OCI-LY1 (cell line): ENCODE measurements at regions not wholly inside any gene's neighbourhood (a gene's known extent, or its start where the extent isn't known, plus 50 kb on each side); places are given as distances from the start of the nearest gene placed in this dataset.

Source experiments
- H2AFZ ChIP-seq: fragments of 200-600 bp; sonication (generic), shearing (Covaris generic); 2 replicates; pipeline ENCODE4 v1.6.0; 2014; ENCODE audit warnings: antibody characterized with exemption, mild to moderate bottlenecking, low read length
- H3F3A ChIP-seq: fragments of 200-600 bp; sonication (generic), shearing (Covaris generic); 2 replicates; pipeline ENCODE4 v1.6.0; 2014; ENCODE audit warnings: mild to moderate bottlenecking, antibody characterized with exemption, low read length, moderate library complexity; ENCODE audit not compliant: insufficient read depth
- H3K27ac ChIP-seq: fragments of 200-600 bp; sonication (generic); 2 replicates; pipeline ENCODE4 v1.5.1; 2014; ENCODE audit warnings: low read length, mixed run types, mild to moderate bottlenecking, low read depth; ENCODE audit not compliant: poor library complexity, severe bottlenecking
- H3K27me3 ChIP-seq: fragments of 200-600 bp; sonication (generic); 2 replicates; pipeline ENCODE4 v1.6.0; 2014; ENCODE audit warnings: antibody characterized with exemption, mild to moderate bottlenecking, low read length, moderate library complexity; ENCODE audit not compliant: insufficient read depth
- H3K36me3 ChIP-seq: fragments of 200-600 bp; sonication (generic); 2 replicates; pipeline ENCODE4 v1.6.1; 2014; ENCODE audit warnings: mild to moderate bottlenecking, antibody characterized with exemption, low read length, moderate library complexity, mixed read lengths; ENCODE audit not compliant: insufficient read depth
- H3K4me1 ChIP-seq: fragments of 200-600 bp; sonication (generic); 2 replicates; pipeline ENCODE4 v1.5.1; 2014; ENCODE audit warnings: mild to moderate bottlenecking, low read length, moderate library complexity; ENCODE audit not compliant: insufficient read depth, severe bottlenecking
- H3K4me2 ChIP-seq: fragments of 200-600 bp; sonication (generic), shearing (Covaris generic); 2 replicates; pipeline ENCODE4 v1.6.1; 2014; ENCODE audit warnings: low read length
- H3K4me3 ChIP-seq: fragments of 200-600 bp; sonication (generic); 2 replicates; pipeline ENCODE4 v1.5.1; 2014; ENCODE audit warnings: low read length, low read depth, mild to moderate bottlenecking, mixed read lengths; ENCODE audit not compliant: poor library complexity, severe bottlenecking
- H3K79me2 ChIP-seq: fragments of 200-600 bp; shearing (Covaris generic); 2 replicates; pipeline ENCODE4 v1.6.1; 2016; ENCODE audit warnings: mixed run types, low read length, mixed read lengths; ENCODE audit not compliant: insufficient read depth
- H3K9ac ChIP-seq: fragments of 200-600 bp; sonication (generic), shearing (Covaris generic); 2 replicates; pipeline ENCODE4 v1.6.1; 2014; ENCODE audit warnings: mild to moderate bottlenecking, low read length, mixed read lengths
- H3K9me2 ChIP-seq: fragments of 200-600 bp; sonication (generic), shearing (Covaris generic); 2 replicates; pipeline ENCODE4 v1.6.1; 2014; ENCODE audit warnings: low read depth, mild to moderate bottlenecking, low read length, mixed read lengths
- H3K9me3 ChIP-seq: fragments of 200-600 bp; shearing (Covaris generic); 2 replicates; pipeline ENCODE4 v1.6.1; 2014; ENCODE audit warnings: low read length, mixed read lengths
- H4K20me1 ChIP-seq: fragments of 200-600 bp; sonication (generic), shearing (Covaris generic); 2 replicates; pipeline ENCODE4 v1.6.0; 2016; ENCODE audit warnings: mild to moderate bottlenecking, low read length; ENCODE audit not compliant: insufficient read depth
- CTCF ChIP-seq: fragments of 200-600 bp; sonication (generic), shearing (Covaris generic); IDR thresholded peaks from 2 replicates; pipeline ENCODE4 v1.5.1; 2017; ENCODE audit warnings: mild to moderate bottlenecking, antibody characterized with exemption, low read length, moderate library complexity, mixed read lengths
- EZH2 ChIP-seq: fragments of 200-600 bp; sonication (generic), shearing (Covaris generic); IDR thresholded peaks from 2 replicates; pipeline ENCODE4 v1.8.0; 2017; ENCODE audit warnings: borderline replicate concordance, mixed run types, mild to moderate bottlenecking, antibody characterized with exemption, low read length, moderate library complexity, mixed read lengths

DNA sequence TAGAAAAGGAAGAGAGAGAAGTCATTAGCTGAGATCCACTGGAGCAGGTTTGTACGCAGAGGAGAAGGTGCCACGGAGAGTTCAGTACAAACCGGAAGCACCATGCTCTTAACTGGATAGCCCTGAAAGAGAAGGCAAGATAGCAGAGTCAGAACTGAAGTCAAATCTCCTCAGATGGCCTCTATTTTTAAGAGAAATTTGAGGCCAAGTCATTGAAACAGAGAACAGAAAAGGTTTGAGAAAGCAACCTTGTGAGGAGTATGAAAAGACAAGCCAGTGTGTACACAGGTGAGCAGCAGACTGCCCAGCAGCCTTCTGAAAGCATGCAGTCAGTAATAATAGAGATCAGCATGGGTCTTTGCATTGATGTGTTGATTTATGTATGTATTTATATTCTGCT, 66.1 kb upstream of the SPRED1 start:
- Histone ChIP-seq H3K4me3 (no peak overlapping the region), H3K4me1 (peaks cover 60% of the 10 kb centered on the region), H3K36me3 (no peaks in the 10 kb centered on the region), H3K9me3 (no peaks in the 10 kb centered on the region), H3K27me3 (no peaks in the 10 kb centered on the region), H3F3A (no peaks in the 10 kb centered on the region), H3K9me2 (no peaks in the 10 kb centered on the region), H2AFZ (0 out of 2 replicates have a peak overlapping the region, but pooled peaks have one; percentile 44), H3K4me2 (peak overlapping the region; percentile 31), H3K27ac (peak overlapping the region; percentile 5), H4K20me1 (no peaks in the 10 kb centered on the region), H3K9ac (no peak overlapping the region; the same call in 1 of the 2 replicates), H3K79me2 (no peaks in the 10 kb centered on the region)
- no peak for TF ChIP-seq EZH2
- TF ChIP-seq CTCF = no peak

GRCh38 chr15:38187630-38188313, 64.9 kb upstream of the SPRED1 start:
- H3K4me3 ChIP-seq = no peak overlapping the region
- peak overlapping the region; percentile 31; the same call in 1 of the 2 replicates for H3K4me2 ChIP-seq
- H3K9me3 ChIP-seq = no peaks in the 10 kb centered on the region
- no peaks in the 10 kb centered on the region for H3K27me3 ChIP-seq
- no peak overlapping the region for H2AFZ ChIP-seq
- TF ChIP-seq EZH2 = no peak
- TF ChIP-seq CTCF = no peak
- no peaks in the 10 kb centered on the region for H3K9me2 ChIP-seq
- peaks cover 73% of the 10 kb centered on the region for H3K4me1 ChIP-seq
- H3F3A ChIP-seq = no peaks in the 10 kb centered on the region
- no peaks in the 10 kb centered on the region for H3K79me2 ChIP-seq
- no peaks in the 10 kb centered on the region for H3K36me3 ChIP-seq
- H3K9ac ChIP-seq = no peak overlapping the region
- no peak overlapping the region for H3K27ac ChIP-seq
- no peaks in the 10 kb centered on the region for H4K20me1 ChIP-seq

GRCh38 chr15:38189671-38190295, 62.9 kb upstream of the SPRED1 start:
- Histone ChIP-seq H3K36me3 (no peaks in the 10 kb centered on the region), H3K9me2 (no peaks in the 10 kb centered on the region)

More at GRCh38 chr15:38189671-38190295, 62.9 kb upstream of the SPRED1 start:
- Histone ChIP-seq H3K9ac (no peak overlapping the region), H4K20me1 (no peaks in the 10 kb centered on the region), H2AFZ (no peak overlapping the region), H3K9me3 (no peaks in the 10 kb centered on the region), H3K4me2 (peak overlapping the region; percentile 49; the same call in 1 of the 2 replicates), H3K27ac (peak overlapping the region; percentile 38), H3K4me3 (no peak overlapping the region), H3F3A (no peaks in the 10 kb centered on the region), H3K4me1 (peaks cover 77% of the 10 kb centered on the region), H3K79me2 (no peaks in the 10 kb centered on the region), H3K27me3 (no peaks in the 10 kb centered on the region)
- TF ChIP-seq EZH2 = no peak
